ENCODE measurements at regions not wholly inside any gene's neighbourhood (a gene's known extent, or its start where the extent isn't known, plus 50 kb on each side); places are given as distances from the start of the nearest gene placed in this dataset.

DNA sequence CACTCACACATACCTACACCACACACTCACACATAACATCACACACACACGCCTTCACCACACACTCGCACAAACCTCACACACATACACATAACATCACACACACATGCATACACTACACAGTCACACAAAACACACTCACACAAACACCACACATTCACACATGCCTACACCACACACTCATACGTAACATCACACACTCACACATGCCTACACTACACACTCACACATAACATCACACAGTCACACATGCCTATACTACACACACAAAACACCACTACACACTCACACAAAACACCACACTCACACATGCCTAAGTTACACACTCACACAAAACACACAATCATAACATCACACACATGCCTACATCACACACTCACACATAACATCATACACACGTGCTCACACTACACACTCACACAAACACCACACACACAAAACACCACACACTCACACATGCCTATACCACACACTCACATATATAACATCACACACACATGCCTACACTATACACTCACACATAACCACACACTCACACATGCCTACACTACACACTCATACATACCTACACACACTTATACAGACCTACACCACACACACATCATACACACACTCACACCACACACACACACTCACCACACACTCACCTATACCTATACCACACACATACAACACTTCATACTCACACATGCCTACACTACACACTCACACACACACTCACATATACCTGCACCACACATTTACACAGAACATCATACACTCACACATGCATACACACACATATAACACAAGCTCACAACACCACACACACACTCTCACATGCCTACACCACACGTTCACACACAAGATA lies 383.5 kb downstream of the C6orf118 start:
- Histone ChIP-seq H3K9ac (ENCODE audit: low read length) (peak overlapping the region; percentile 57), H3K27ac (ENCODE audit: low read length) (peak overlapping the region; percentile 88), H3K79me2 (replicated peaks; ENCODE audit: insufficient read depth, low read length) (no peaks in the 10 kb centered on the region), H3K36me3 (ENCODE audit: insufficient read depth, low read length) (no peaks in the 10 kb centered on the region), H3K4me2 (ENCODE audit: low read length) (no peak overlapping the region), H4K20me1 (ENCODE audit: insufficient read depth) (no peaks in the 10 kb centered on the region), H3F3A (ENCODE audit: insufficient read depth, low read length, poor library complexity, severe bottlenecking) (peaks cover 20% of the 10 kb centered on the region), H3K9me3 (ENCODE audit: low read length) (no peaks in the 10 kb centered on the region), H3K9me2 (ENCODE audit: insufficient read depth, low read length) (no peaks in the 10 kb centered on the region), H2AFZ (ENCODE audit: low read depth, low read length) (no peak overlapping the region), H3K27me3 (ENCODE audit: insufficient read depth, low read depth, low read length) (no peaks in the 10 kb centered on the region), H3K4me3 (ENCODE audit: low read length) (peak overlapping the region; percentile 42)
- TF ChIP-seq EZH2 (IDR thresholded peaks at IDR 0.05; ENCODE audit: borderline replicate concordance, insufficient read depth, low read length, poor library complexity, severe bottlenecking) (peak; percentile 56), TAF1 (IDR thresholded peaks at IDR 0.05; ENCODE audit: low read depth) (no peak)

DNA sequence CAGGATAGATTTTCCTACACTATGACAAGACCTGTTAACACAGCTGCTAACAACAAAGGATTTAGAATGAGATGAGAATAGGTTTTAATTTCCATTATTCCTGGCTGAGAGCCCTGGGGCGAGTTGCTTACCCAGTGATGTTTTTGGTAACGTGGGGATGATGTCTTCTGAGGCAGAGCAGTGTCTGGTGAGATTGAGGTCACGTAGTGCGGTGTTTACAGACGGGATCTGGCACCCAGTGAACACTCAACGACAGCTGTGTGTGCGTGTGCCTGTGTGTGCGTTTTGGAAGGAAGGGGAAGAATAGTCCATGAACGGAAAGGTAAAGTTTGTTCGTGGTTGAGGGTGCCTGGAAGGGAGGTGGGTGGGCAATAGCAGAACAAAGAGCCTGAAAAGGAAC lies 384.7 kb downstream of the C6orf118 start:
- Histone ChIP-seq H3K79me2 (replicated peaks; ENCODE audit: insufficient read depth, low read length) (no peaks in the 10 kb centered on the region), H3K4me2 (ENCODE audit: low read length) (no peak overlapping the region), H3K36me3 (ENCODE audit: insufficient read depth, low read length) (no peaks in the 10 kb centered on the region), H3K9me2 (ENCODE audit: insufficient read depth, low read length) (no peaks in the 10 kb centered on the region), H4K20me1 (ENCODE audit: insufficient read depth) (no peaks in the 10 kb centered on the region), H3K4me3 (ENCODE audit: low read length) (no peak overlapping the region), H3F3A (ENCODE audit: insufficient read depth, low read length, poor library complexity, severe bottlenecking) (peaks cover 20% of the 10 kb centered on the region), H2AFZ (ENCODE audit: low read depth, low read length) (no peak overlapping the region), H3K27ac (ENCODE audit: low read length) (no peak overlapping the region), H3K9ac (ENCODE audit: low read length) (no peak overlapping the region), H3K27me3 (ENCODE audit: insufficient read depth, low read depth, low read length) (no peaks in the 10 kb centered on the region), H3K9me3 (ENCODE audit: low read length) (no peaks in the 10 kb centered on the region)
- TF ChIP-seq POLR2AphosphoS5 (IDR thresholded peaks at IDR 0.05) (no peak), EP300 (conservative IDR thresholded peaks at IDR 0.05; ENCODE audit: poor library complexity, severe bottlenecking) (no peak), TAF1 (IDR thresholded peaks at IDR 0.05; ENCODE audit: low read depth) (no peak), SMC3 (conservative IDR thresholded peaks at IDR 0.05; ENCODE audit: poor library complexity) (no peak), EZH2 (IDR thresholded peaks at IDR 0.05; ENCODE audit: borderline replicate concordance, insufficient read depth, low read length, poor library complexity, severe bottlenecking) (no peak), RAD21 (conservative IDR thresholded peaks at IDR 0.05) (no peak)
- TF ChIP-seq, protein P1, sequence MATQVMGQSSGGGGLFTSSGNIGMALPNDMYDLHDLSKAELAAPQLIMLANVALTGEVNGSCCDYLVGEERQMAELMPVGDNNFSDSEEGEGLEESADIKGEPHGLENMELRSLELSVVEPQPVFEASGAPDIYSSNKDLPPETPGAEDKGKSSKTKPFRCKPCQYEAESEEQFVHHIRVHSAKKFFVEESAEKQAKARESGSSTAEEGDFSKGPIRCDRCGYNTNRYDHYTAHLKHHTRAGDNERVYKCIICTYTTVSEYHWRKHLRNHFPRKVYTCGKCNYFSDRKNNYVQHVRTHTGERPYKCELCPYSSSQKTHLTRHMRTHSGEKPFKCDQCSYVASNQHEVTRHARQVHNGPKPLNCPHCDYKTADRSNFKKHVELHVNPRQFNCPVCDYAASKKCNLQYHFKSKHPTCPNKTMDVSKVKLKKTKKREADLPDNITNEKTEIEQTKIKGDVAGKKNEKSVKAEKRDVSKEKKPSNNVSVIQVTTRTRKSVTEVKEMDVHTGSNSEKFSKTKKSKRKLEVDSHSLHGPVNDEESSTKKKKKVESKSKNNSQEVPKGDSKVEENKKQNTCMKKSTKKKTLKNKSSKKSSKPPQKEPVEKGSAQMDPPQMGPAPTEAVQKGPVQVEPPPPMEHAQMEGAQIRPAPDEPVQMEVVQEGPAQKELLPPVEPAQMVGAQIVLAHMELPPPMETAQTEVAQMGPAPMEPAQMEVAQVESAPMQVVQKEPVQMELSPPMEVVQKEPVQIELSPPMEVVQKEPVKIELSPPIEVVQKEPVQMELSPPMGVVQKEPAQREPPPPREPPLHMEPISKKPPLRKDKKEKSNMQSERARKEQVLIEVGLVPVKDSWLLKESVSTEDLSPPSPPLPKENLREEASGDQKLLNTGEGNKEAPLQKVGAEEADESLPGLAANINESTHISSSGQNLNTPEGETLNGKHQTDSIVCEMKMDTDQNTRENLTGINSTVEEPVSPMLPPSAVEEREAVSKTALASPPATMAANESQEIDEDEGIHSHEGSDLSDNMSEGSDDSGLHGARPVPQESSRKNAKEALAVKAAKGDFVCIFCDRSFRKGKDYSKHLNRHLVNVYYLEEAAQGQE (IDR thresholded peaks at IDR 0.05; ENCODE audit: borderline replicate concordance), result no peak

DNA sequence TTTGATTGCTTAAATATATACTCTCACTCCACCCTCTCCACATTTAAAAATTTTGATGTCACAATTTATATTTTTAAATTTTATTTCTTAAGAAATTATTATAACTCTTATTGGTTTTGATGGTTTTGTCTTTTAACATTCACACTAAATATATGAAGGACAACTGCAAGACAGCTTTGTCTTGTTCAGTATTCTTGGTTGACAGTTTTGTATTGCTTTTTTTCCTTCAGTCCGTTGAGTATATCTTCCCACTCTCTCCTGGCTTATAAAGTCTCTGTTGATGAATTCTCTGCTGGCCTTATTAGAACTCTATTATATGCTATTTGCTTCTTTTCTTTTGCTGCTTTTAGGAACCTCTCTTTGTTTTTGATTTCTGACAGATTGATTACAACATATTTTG lies 392.2 kb downstream of the C6orf118 start:
- Histone ChIP-seq H3F3A (ENCODE audit: insufficient read depth, low read length, poor library complexity, severe bottlenecking) (no peaks in the 10 kb centered on the region), H3K9ac (ENCODE audit: low read length) (no peak overlapping the region), H3K27ac (ENCODE audit: low read length) (no peak overlapping the region), H3K9me3 (ENCODE audit: low read length) (no peaks in the 10 kb centered on the region), H3K36me3 (ENCODE audit: insufficient read depth, low read length) (no peaks in the 10 kb centered on the region), H3K9me2 (ENCODE audit: insufficient read depth, low read length) (no peaks in the 10 kb centered on the region), H4K20me1 (ENCODE audit: insufficient read depth) (no peaks in the 10 kb centered on the region), H3K79me2 (replicated peaks; ENCODE audit: insufficient read depth, low read length) (no peaks in the 10 kb centered on the region), H3K4me3 (ENCODE audit: low read length) (no peak overlapping the region), H2AFZ (ENCODE audit: low read depth, low read length) (no peak overlapping the region), H3K4me2 (ENCODE audit: low read length) (no peak overlapping the region), H3K27me3 (ENCODE audit: insufficient read depth, low read depth, low read length) (no peaks in the 10 kb centered on the region)
- TF ChIP-seq TAF1 (IDR thresholded peaks at IDR 0.05; ENCODE audit: low read depth) (no peak), EP300 (conservative IDR thresholded peaks at IDR 0.05; ENCODE audit: poor library complexity, severe bottlenecking) (no peak), POLR2AphosphoS5 (IDR thresholded peaks at IDR 0.05) (no peak), RAD21 (conservative IDR thresholded peaks at IDR 0.05) (no peak), EZH2 (IDR thresholded peaks at IDR 0.05; ENCODE audit: borderline replicate concordance, insufficient read depth, low read length, poor library complexity, severe bottlenecking) (no peak), SMC3 (conservative IDR thresholded peaks at IDR 0.05; ENCODE audit: poor library complexity) (no peak), MXI1 (conservative IDR thresholded peaks at IDR 0.05; ENCODE audit: poor library complexity, severe bottlenecking) (no peak)
- TF ChIP-seq, protein P1 (IDR thresholded peaks at IDR 0.05; ENCODE audit: borderline replicate concordance), result no peak
- TF ChIP-seq, protein P2, sequence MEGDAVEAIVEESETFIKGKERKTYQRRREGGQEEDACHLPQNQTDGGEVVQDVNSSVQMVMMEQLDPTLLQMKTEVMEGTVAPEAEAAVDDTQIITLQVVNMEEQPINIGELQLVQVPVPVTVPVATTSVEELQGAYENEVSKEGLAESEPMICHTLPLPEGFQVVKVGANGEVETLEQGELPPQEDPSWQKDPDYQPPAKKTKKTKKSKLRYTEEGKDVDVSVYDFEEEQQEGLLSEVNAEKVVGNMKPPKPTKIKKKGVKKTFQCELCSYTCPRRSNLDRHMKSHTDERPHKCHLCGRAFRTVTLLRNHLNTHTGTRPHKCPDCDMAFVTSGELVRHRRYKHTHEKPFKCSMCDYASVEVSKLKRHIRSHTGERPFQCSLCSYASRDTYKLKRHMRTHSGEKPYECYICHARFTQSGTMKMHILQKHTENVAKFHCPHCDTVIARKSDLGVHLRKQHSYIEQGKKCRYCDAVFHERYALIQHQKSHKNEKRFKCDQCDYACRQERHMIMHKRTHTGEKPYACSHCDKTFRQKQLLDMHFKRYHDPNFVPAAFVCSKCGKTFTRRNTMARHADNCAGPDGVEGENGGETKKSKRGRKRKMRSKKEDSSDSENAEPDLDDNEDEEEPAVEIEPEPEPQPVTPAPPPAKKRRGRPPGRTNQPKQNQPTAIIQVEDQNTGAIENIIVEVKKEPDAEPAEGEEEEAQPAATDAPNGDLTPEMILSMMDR (IDR thresholded peaks at IDR 0.05; ENCODE audit: poor library complexity, severe bottlenecking), result no peak

All from neural cell (in vitro differentiated cells).